ENCODE measurements at regions not wholly inside any gene's neighbourhood (a gene's known extent, or its start where the extent isn't known, plus 50 kb on each side); places are given as distances from the start of the nearest gene placed in this dataset.
A peak's percentile ranks its signal among the peaks of the same experiment; 100 is the strongest.

DNA sequence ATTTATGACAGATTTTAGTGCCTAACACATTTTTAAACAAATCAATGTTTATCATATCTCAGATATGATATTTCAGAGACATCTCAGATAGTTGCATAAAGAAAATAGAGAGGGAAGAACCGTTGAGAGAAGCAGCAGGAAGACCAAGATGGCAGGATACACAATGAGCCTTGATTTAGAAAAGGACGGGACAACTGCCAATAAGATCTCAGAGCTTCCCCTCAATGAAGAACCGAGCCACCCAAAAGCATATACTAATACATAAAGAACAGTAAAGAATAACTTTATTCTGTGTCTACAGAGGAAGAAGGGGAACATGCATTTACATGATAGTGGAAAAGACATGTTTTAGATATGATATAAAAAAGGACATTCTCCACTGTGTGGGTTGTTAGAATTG lies 375.9 kb upstream of the SOX5 start:
- no peak for DNase-seq (ENCODE audit: low spot score)
- TF ChIP-seq ZNF263 (CRISPR knock-in tag; IDR thresholded peaks at IDR 0.05; ENCODE audit: low read depth), result no peak
- no peak for TF ChIP-seq ZNF416 (CRISPR knock-in tag; IDR thresholded peaks at IDR 0.05)
- TF ChIP-seq JAZF1 (CRISPR knock-in tag; IDR thresholded peaks at IDR 0.05), result no peak
- TF ChIP-seq, protein P1, sequence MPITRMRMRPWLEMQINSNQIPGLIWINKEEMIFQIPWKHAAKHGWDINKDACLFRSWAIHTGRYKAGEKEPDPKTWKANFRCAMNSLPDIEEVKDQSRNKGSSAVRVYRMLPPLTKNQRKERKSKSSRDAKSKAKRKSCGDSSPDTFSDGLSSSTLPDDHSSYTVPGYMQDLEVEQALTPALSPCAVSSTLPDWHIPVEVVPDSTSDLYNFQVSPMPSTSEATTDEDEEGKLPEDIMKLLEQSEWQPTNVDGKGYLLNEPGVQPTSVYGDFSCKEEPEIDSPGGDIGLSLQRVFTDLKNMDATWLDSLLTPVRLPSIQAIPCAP (CRISPR knock-in tag; IDR thresholded peaks at IDR 0.05), result no peak
- no peak for TF ChIP-seq EMX1 (CRISPR knock-in tag; IDR thresholded peaks at IDR 0.05)
- TF ChIP-seq PRRX2 (CRISPR knock-in tag; IDR thresholded peaks at IDR 0.05), result no peak
- TF ChIP-seq CREM (CRISPR knock-in tag; IDR thresholded peaks at IDR 0.05), result no peak
- no peak for TF ChIP-seq FOXP1 (CRISPR knock-in tag; IDR thresholded peaks at IDR 0.05; ENCODE audit: borderline replicate concordance)
- no peak for TF ChIP-seq ATF6 (CRISPR knock-in tag; IDR thresholded peaks at IDR 0.05)
- POLR2A ChIA-PET, result no interaction called here
- H3K27me3 Mint-ChIP-seq (ENCODE audit: low read depth), result no peaks in the 10 kb centered on the region
- no peaks in the 10 kb centered on the region for H3K36me3 Mint-ChIP-seq
- ATAC-seq, result no peak
- H3K4me3 Mint-ChIP-seq, result no peak overlapping the region
- no peak overlapping the region for H3K27ac Mint-ChIP-seq
- H3K4me1 Mint-ChIP-seq, result no peaks in the 10 kb centered on the region
- H3K9me3 Mint-ChIP-seq, result peaks cover 4% of the 10 kb centered on the region
- CTCF ChIA-PET, result no interaction called here

DNA sequence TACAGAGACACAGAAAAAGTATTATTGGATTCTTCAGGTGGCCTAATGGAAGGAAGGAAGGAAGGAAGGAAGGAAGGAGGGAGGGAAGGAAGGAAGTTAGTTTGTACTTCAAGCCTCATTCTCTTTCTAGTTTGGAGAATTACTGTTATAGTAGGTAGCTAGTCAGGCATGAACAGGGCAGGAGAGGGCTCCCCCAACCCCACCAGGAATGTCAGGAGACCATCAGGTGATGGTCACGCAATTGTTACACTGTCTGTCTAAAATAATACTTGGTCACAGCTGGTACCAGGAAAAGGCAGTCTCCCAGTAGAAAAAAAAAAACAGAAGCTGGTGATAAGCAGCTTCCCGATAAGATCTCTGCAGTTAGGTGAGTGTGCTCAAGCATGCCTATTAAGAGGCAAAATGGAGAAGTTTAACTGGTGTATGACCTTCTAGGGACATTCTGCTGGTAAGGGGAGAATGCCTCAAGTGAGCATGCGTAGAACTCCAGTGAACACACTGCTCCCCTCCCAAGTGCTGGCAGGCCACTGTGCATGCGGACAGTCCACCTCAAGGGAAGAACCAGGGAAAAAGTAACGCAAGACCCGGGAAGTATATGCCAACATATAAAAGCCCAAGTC lies 358.4 kb upstream of the SOX5 start:
- CTCF ChIA-PET, result no interaction called here
- no peaks in the 10 kb centered on the region for H3K9me3 Mint-ChIP-seq
- no peak for DNase-seq (ENCODE audit: low spot score)
- no peak for TF ChIP-seq ZSCAN18 (CRISPR knock-in tag; IDR thresholded peaks at IDR 0.05)
- no peak for TF ChIP-seq ZNF416 (CRISPR knock-in tag; IDR thresholded peaks at IDR 0.05)
- no peak for TF ChIP-seq NR3C1 (CRISPR knock-in tag; conservative IDR thresholded peaks at IDR 0.05; ENCODE audit: low read depth)
- POLR2A ChIA-PET, result no interaction called here
- no peak overlapping the region for H3K4me3 Mint-ChIP-seq
- H3K36me3 Mint-ChIP-seq, result peaks cover 2% of the 10 kb centered on the region; the same call in 1 of the 2 replicates
- no peak for ATAC-seq
- no peaks in the 10 kb centered on the region for H3K27me3 Mint-ChIP-seq (ENCODE audit: low read depth)
- peaks cover 64% of the 10 kb centered on the region for H3K4me1 Mint-ChIP-seq
- peak overlapping the region; percentile 81; the same call in 1 of the 2 replicates for H3K27ac Mint-ChIP-seq

DNA sequence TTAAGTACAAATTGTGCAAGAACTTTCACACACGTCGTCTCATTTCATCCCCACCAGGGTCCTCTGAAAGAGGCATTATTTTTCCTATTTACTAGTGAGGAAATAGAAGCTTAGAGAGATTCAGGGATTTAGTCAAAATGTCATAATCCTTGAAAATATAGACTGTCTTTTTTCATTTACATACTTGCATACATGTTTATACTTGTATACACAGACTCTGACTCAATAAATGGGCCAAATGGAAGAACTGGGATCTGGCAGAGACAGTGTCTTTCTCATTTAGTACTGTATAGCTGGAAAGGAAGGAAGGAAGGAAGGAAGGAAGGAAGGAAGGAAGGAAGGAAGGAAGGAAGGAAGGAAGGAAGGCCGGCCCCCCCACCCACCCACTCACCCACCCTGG lies 357.7 kb upstream of the SOX5 start:
- POLR2A ChIA-PET, result no interaction called here
- TF ChIP-seq ESRRA (CRISPR knock-in tag; IDR thresholded peaks at IDR 0.05; ENCODE audit: borderline replicate concordance) (no peak), MAX (CRISPR knock-in tag; IDR thresholded peaks at IDR 0.05) (no peak), CBFB (CRISPR knock-in tag; IDR thresholded peaks at IDR 0.05; ENCODE audit: low read depth) (no peak), NFATC4 (CRISPR knock-in tag; IDR thresholded peaks at IDR 0.05) (no peak), GTF2I (CRISPR knock-in tag; conservative IDR thresholded peaks at IDR 0.05) (no peak)
- TF ChIP-seq, protein P2, sequence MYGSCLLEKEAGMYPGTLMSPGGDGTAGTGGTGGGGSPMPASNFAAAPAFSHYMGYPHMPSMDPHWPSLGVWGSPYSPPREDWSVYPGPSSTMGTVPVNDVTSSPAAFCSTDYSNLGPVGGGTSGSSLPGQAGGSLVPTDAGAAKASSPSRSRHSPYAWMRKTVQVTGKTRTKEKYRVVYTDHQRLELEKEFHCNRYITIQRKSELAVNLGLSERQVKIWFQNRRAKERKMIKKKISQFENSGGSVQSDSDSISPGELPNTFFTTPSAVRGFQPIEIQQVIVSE (CRISPR knock-in tag; IDR thresholded peaks at IDR 0.05; ENCODE audit: borderline replicate concordance), result no peak
- ATAC-seq (no peak), DNase-seq (ENCODE audit: low spot score) (no peak)
- Mint-ChIP-seq H3K9me3 (no peaks in the 10 kb centered on the region), H3K4me1 (peaks cover 64% of the 10 kb centered on the region), H3K4me3 (no peak overlapping the region), H3K27me3 (ENCODE audit: low read depth) (no peaks in the 10 kb centered on the region), H3K27ac (peak overlapping the region; percentile 67; the same call in 1 of the 2 replicates), H3K36me3 (peaks cover 2% of the 10 kb centered on the region; the same call in 1 of the 2 replicates)
- CTCF ChIA-PET, result no interaction called here

Data from WTC11 (cell line).